Heart right ventricle (tissue), 16 donors: ENCODE measurements at regions not wholly inside any gene's neighbourhood (a gene's known extent, or its start where the extent isn't known, plus 50 kb on each side); places are given as distances from the start of the nearest gene placed in this dataset.

Experiments
- ATAC-seq, 8 donors: fragments of 200-7000 bp; cut with Tn5 transposase; one replicate each; pipeline ENCODE4 v1.9.1; 2020; ENCODE audit warnings: mild to moderate bottlenecking in 8 of 8, moderate library complexity in 8 of 8, moderate number of reproducible peaks in 1 of 8
- DNase-seq, 2 donors: peaks; one replicate each; pipeline ENCODE4 v3.0.0-alpha.2; 2020
- H3K27ac ChIP-seq, 10 donors: fragments of 200-600 bp; sonication (generic) in 2 of 10; one replicate each; pipeline versions ENCODE4 v1.5.0 to v1.8.0; 2020 to 2022; ENCODE audit warnings: mild to moderate bottlenecking in 3 of 10
- H3K27me3 ChIP-seq, 7 donors: fragments of 200-600 bp; one replicate each; pipeline ENCODE4 v1.8.0; 2021 to 2022; ENCODE audit warnings: mild to moderate bottlenecking in 2 of 7
- H3K36me3 ChIP-seq, 9 donors: fragments of 200-600 bp; sonication (generic) in 1 of 9; one replicate each; pipeline versions ENCODE4 v1.5.0 to v1.8.0; 2020 to 2022; ENCODE audit warnings: mild to moderate bottlenecking in 2 of 9
- H3K4me1 ChIP-seq, 9 donors: fragments of 200-600 bp; sonication (generic) in 1 of 9; one replicate each; pipeline versions ENCODE4 v1.5.0 to v1.8.0; 2020 to 2022; ENCODE audit warnings: mild to moderate bottlenecking in 4 of 9
- H3K4me3 ChIP-seq, 10 donors: fragments of 200-600 bp; sonication (generic) in 2 of 10; one replicate each; pipeline versions ENCODE4 v1.5.0 to v1.8.0; 2020 to 2022; ENCODE audit warnings: mild to moderate bottlenecking in 7 of 10, moderate library complexity in 2 of 10
- H3K9me3 ChIP-seq, 11 donors: fragments of 200-600 bp in 10 of 11; sonication (generic) in 2 of 11; one replicate each; pipeline versions ENCODE4 v1.5.0 to v1.8.0; 2013 to 2022; ENCODE audit warnings: mild to moderate bottlenecking in 2 of 11, control low read depth in 1 of 11, moderate library complexity in 1 of 11
- CTCF ChIP-seq, 9 donors: fragments of 200-600 bp; sonication (generic) in 2 of 9; IDR thresholded peaks; one replicate each; pipeline versions ENCODE4 v1.5.0 to v1.8.0; 2021 to 2022; ENCODE audit warnings: antibody characterized with exemption in 9 of 9, mild to moderate bottlenecking in 5 of 9, moderate library complexity in 1 of 9
- WGBS, 2 donors: extraction: QIAGEN DNeasy Blood & Tissue Kit; methylation state at CpG; one replicate each; pipeline ENCODE4 v1.1.7; 2013; ENCODE audit warnings: inconsistent platforms in 1 of 2; 5-methylcytosine and 5-hydroxymethylcytosine counted together
- intact Hi-C, 10 donors: fragments of 100-400 bp; cut with DNase I; formaldehyde crosslinking; loops; one replicate each; pipeline versions ENCODE4 v1.11.1 to v1.14.2; 2022
- donor health status: Arrhythmogenic right ventricular cardiomyopathy.
- donor health status: ischemic (EF 13 %, LVEDD 7.1; RV severe dilation, severe dysfunction).
- donor health status: healthy with polysubstance abuse.
- donor health status: DM: no; HTN: yes; CAD: no.
- donor health status: DM: no; HTN: no; CAD: no.
- donor health status: ischemic (EF 25% LVEDD 6.9; RV normal size, moderate dysfunction).
- donor health status: ischemic (EF 25% LVEDD 5.7; RV mildly dilated, moderate dysfunction).
- donor health status: healthy.
- donor health status: DM: yes; HTN: yes; CAD: no.
- donor health status: Ischemic cardiomyopathy.
- donor health status: ischemic (EF 35%, LVEDD 5.7; RV mildly dilated, moderate dysfunction).
- donor health status: nonischemic (EF 11% LVEDD 7.7; RV severe dilation, severe dysfunction).
- donor health status: DM: yes; HTN: yes; CAD: no.
- donor health status: PGD.
- donor health status: ischemic (EF 29% LVEDD 5.4; RV normal size, mild dysfunction).
- donor health status: nonischemic (EF 23%, LVEDD 6.1; RV moderate dilation, normal function).

- intact Hi-C loops = no loop called here
Observed at GRCh38 chr5:124133406-124133805, 613.0 kb downstream of the ZNF608 start.

GRCh38 chr5:124132843-124133242, 613.6 kb downstream of the ZNF608 start:
- intact Hi-C loops = no loop called here
- Histone ChIP-seq H3K27me3 (no peaks in the 10 kb centered on the region), H3K27ac (no peak overlapping the region), H3K9me3 (no peaks in the 10 kb centered on the region), H3K4me3 (no peak overlapping the region), H3K36me3 (no peaks in the 10 kb centered on the region), H3K4me1 (peaks cover 0 to 6% (median 0%) of the 10 kb centered on the region in 9 donors)
- DNase-seq (no peak), ATAC-seq (no peak)
- TF ChIP-seq CTCF (IDR thresholded peaks at IDR 0.05) = no peak

More at GRCh38 chr5:124133406-124133805, 613.0 kb downstream of the ZNF608 start:
- no peak for DNase-seq
- H3K27me3 ChIP-seq = no peaks in the 10 kb centered on the region
- H3K4me3 ChIP-seq = no peak overlapping the region
- no peaks in the 10 kb centered on the region for H3K36me3 ChIP-seq
- H3K9me3 ChIP-seq = peaks cover 0 to 4% (median 0%) of the 10 kb centered on the region in 11 donors
- H3K27ac ChIP-seq = no peak overlapping the region
- ATAC-seq = no peak
- H3K4me1 ChIP-seq = peaks cover 0 to 4% (median 0%) of the 10 kb centered on the region in 9 donors
- 95 to 96% methylated on average over 1 of the region's 1 CpG for WGBS, 2 donors
- no peak for TF ChIP-seq CTCF (IDR thresholded peaks at IDR 0.05)

GRCh38 chr5:124131466-124131865, 615.0 kb downstream of the ZNF608 start:
- no peak overlapping the region for H3K4me3 ChIP-seq
- peaks cover 0 to 9% (median 0%) of the 10 kb centered on the region in 9 donors for H3K4me1 ChIP-seq
- H3K9me3 ChIP-seq = no peaks in the 10 kb centered on the region
- H3K36me3 ChIP-seq = no peaks in the 10 kb centered on the region
- ATAC-seq (no peak), DNase-seq (no peak)
- TF ChIP-seq CTCF (IDR thresholded peaks at IDR 0.05) = no peak
- H3K27ac ChIP-seq = no peak overlapping the region
- 84 to 87% methylated on average over 2 of the region's 2 CpGs for WGBS, 2 donors
- H3K27me3 ChIP-seq = no peaks in the 10 kb centered on the region
- intact Hi-C loops = no loop called here

GRCh38 chr5:124130816-124131215, 615.6 kb downstream of the ZNF608 start:
- WGBS, 2 donors = 54 to 70% methylated on average over 6 of the region's 6 CpGs
- no peak for TF ChIP-seq CTCF (IDR thresholded peaks at IDR 0.05)
- Histone ChIP-seq H3K4me1 (peaks cover 0 to 9% (median 0%) of the 10 kb centered on the region in 9 donors), H3K27me3 (no peaks in the 10 kb centered on the region), H3K27ac (no peak overlapping the region), H3K36me3 (no peaks in the 10 kb centered on the region), H3K4me3 (no peak overlapping the region), H3K9me3 (no peaks in the 10 kb centered on the region)
- intact Hi-C loops = no loop called here
- ATAC-seq (peak in 2 of 8 donors; percentile 37 to 64), DNase-seq (no peak)
